Neuronal stem cell (in vitro differentiated cells): ENCODE measurements at regions not wholly inside any gene's neighbourhood (a gene's known extent, or its start where the extent isn't known, plus 50 kb on each side); places are given as distances from the start of the nearest gene placed in this dataset.

Experiments used
- DNase-seq: peaks from one replicate; pipeline ENCODE4 v3.0.0-alpha.2; 2013; ENCODE audit warnings: low spot score
- H2AFZ ChIP-seq: one replicate; pipeline ENCODE4 v1.6.1; 2013; ENCODE audit warnings: mild to moderate bottlenecking, low read length, inconsistent platforms
- H2AK5ac ChIP-seq: 2 replicates; pipeline ENCODE4 v1.6.1; 2013; ENCODE audit warnings: low read depth, mild to moderate bottlenecking, inconsistent platforms, low read length, moderate library complexity, mixed read lengths
- H2BK120ac ChIP-seq: 2 replicates; pipeline ENCODE4 v1.6.1; 2013; ENCODE audit warnings: low read depth, mild to moderate bottlenecking, inconsistent platforms, low read length, moderate library complexity, mixed read lengths
- H2BK12ac ChIP-seq: one replicate; pipeline ENCODE4 v1.6.1; 2013; ENCODE audit warnings: low read length, inconsistent platforms
- H2BK15ac ChIP-seq: 2 replicates; pipeline ENCODE4 v1.6.1; 2013; ENCODE audit warnings: mild to moderate bottlenecking, low read length, inconsistent platforms, mixed read lengths
- H2BK5ac ChIP-seq: one replicate; pipeline ENCODE4 v1.6.1; 2013; ENCODE audit warnings: inconsistent platforms, mild to moderate bottlenecking, low read length, moderate library complexity
- H3K14ac ChIP-seq: one replicate; pipeline ENCODE4 v1.6.1; 2013; ENCODE audit warnings: low read length, inconsistent platforms
- H3K18ac ChIP-seq: 2 replicates; pipeline ENCODE4 v1.6.1; 2013; ENCODE audit warnings: low read length, inconsistent platforms
- H3K23ac ChIP-seq: 2 replicates; pipeline ENCODE4 v1.6.1; 2013; ENCODE audit warnings: low read depth, mild to moderate bottlenecking, mixed read lengths, low read length, inconsistent platforms; ENCODE audit not compliant: poor library complexity
- H3K27ac ChIP-seq: replicated peaks from 3 replicates; pipeline ENCODE4 v1.5.1; 2013; ENCODE audit warnings: low read length, inconsistent platforms
- H3K27me3 ChIP-seq, 3 experiments: 2 replicates each; pipeline ENCODE4 v1.6.1; 2013; ENCODE audit warnings: low read length in 3 of 3, mild to moderate bottlenecking in 2 of 3, inconsistent platforms in 1 of 3, low read depth in 1 of 3, mixed read lengths in 1 of 3, moderate library complexity in 1 of 3; ENCODE audit not compliant: control insufficient read depth in 3 of 3, insufficient read depth in 3 of 3
- H3K36me3 ChIP-seq, 2 donors: replicated peaks in 1 of 2; 2 replicates each; pipeline ENCODE4 v1.6.1; 2013; ENCODE audit warnings: low read length in 2 of 2; ENCODE audit not compliant: control insufficient read depth in 2 of 2, insufficient read depth in 2 of 2
- H3K4ac ChIP-seq: 2 replicates; pipeline ENCODE4 v1.6.1; 2013; ENCODE audit warnings: inconsistent platforms, mild to moderate bottlenecking, low read length, moderate library complexity
- H3K4me1 ChIP-seq, 2 donors: 1 replicate in 1 of 2; 2 replicates in 1 of 2; pipeline ENCODE4 v1.6.1; 2013; ENCODE audit warnings: low read length in 2 of 2, low read depth in 1 of 2; ENCODE audit not compliant: control insufficient read depth in 2 of 2, insufficient read depth in 1 of 2
- H3K4me2 ChIP-seq: one replicate; pipeline ENCODE4 v1.6.1; 2013; ENCODE audit warnings: mild to moderate bottlenecking, low read length, inconsistent platforms; ENCODE audit not compliant: insufficient read depth, poor library complexity, severe bottlenecking
- H3K4me3 ChIP-seq, 2 donors: 2 replicates each; pipeline ENCODE4 v1.5.1; 2013; ENCODE audit warnings: low read length in 2 of 2, mild to moderate bottlenecking in 2 of 2, inconsistent platforms in 1 of 2, moderate library complexity in 1 of 2
- H3K79me1 ChIP-seq: one replicate; pipeline ENCODE4 v1.6.1; 2013; ENCODE audit warnings: low read depth, mild to moderate bottlenecking, inconsistent platforms, low read length, moderate library complexity
- H3K9ac ChIP-seq: one replicate; pipeline ENCODE4 v1.6.1; 2013; ENCODE audit warnings: mild to moderate bottlenecking, low read depth, low read length, inconsistent platforms; ENCODE audit not compliant: poor library complexity
- H3K9me3 ChIP-seq, 2 donors: replicated peaks in 1 of 2; 2 replicates each; pipeline versions ENCODE3 to v1.6.1; 2013; ENCODE audit warnings: low read length in 2 of 2, mild to moderate bottlenecking in 2 of 2, inconsistent platforms in 1 of 2, low read depth in 1 of 2, mixed read lengths in 1 of 2, moderate library complexity in 1 of 2; ENCODE audit not compliant: control insufficient read depth in 2 of 2, insufficient read depth in 1 of 2
- H4K8ac ChIP-seq: one replicate; pipeline ENCODE4 v1.6.1; 2013; ENCODE audit warnings: low read depth, mild to moderate bottlenecking, inconsistent platforms, low read length, moderate library complexity
- H4K91ac ChIP-seq: one replicate; pipeline ENCODE4 v1.6.1; 2013; ENCODE audit warnings: low read length, low read depth, mild to moderate bottlenecking, inconsistent platforms; ENCODE audit not compliant: poor library complexity
- WGBS, 2 donors: extraction: QIAGEN DNeasy Blood & Tissue Kit; methylation state at CpG; one replicate each; pipeline ENCODE4 v1.1.7; 2013; ENCODE audit warnings: missing lambda C conversion rate in 2 of 2, mixed read lengths in 1 of 2; ENCODE audit not compliant: insufficient read length in 2 of 2, insufficient replicate concordance in 1 of 2; ENCODE audit errors: extremely low coverage in 2 of 2; 5-methylcytosine and 5-hydroxymethylcytosine counted together

DNA sequence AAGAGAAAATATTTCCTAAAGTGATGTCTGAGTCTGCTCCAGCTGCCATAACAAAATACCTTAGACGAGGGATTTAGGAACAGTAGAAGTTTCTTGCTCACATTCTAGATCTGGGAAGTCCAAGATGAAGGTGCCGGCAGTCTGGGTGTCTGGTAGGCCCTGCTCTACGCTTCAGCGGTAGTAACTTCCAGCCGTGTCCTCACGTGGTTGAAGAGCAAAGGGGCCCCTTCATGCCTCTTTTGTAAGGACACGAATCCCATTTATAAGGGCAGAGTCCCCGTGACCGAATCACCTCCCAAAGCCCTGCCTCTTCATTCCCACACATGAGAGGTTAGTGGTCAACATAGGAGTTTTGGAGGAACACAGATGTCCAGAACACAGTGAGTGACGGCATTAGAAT, 52.2 kb upstream of the INPP5A start:
- Histone ChIP-seq H4K8ac (no peak overlapping the region), H3K9ac (no peak overlapping the region), H4K91ac (no peak overlapping the region), H3K36me3 (no peaks in the 10 kb centered on the region), H3K27ac (no peak overlapping the region), H3K4me2 (no peak overlapping the region), H3K18ac (no peak overlapping the region), H2AK5ac (no peak overlapping the region), H2BK120ac (no peak overlapping the region), H3K9me3 (peaks cover 0 to under 1% of the 10 kb centered on the region in 2 donors), H3K23ac (no peak overlapping the region), H2BK5ac (no peak overlapping the region), H3K79me1 (no peaks in the 10 kb centered on the region), H2AFZ (no peak overlapping the region), H3K4ac (no peak overlapping the region), H3K4me3 (no peak overlapping the region), H3K4me1 (peaks cover 2 to 13% of the 10 kb centered on the region in 2 donors), H3K14ac (no peak overlapping the region), H3K27me3 (no peaks in the 10 kb centered on the region), H2BK15ac (no peak overlapping the region), H2BK12ac (no peak overlapping the region)
- DNase-seq, result no peak
- no CpG with 5 or more reads among the region's 10 CpGs for WGBS, 2 donors

DNA sequence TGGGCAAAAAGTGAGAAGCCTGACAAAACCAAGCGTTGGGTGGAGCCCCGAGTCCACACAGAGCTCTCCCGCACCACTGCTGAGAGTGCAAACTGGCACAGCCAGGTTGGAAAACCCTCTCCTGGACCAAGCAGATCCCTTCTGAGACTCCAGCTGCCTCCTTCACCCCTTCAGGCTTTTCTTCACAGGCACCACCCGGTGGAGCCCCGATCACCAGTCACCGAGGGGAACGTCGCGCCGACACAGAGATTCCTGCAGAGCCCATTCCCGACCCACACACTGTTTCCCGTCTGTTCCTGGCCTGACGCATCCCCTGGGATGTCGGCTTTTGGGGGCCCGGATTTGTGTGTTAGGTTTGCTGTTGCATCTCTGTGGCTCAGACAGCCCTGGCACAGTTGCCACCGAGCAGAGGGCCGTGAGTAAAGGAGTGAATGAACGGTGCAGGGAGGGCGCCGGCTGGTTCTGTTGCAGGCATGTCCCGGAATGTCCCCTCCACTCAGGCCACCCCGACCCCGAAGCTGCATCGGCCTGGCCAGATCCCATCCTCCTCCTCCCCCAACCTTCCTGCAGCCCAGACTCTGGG, 51.0 kb upstream of the INPP5A start:
- Histone ChIP-seq H2BK120ac (no peak overlapping the region), H3K9ac (no peak overlapping the region), H3K36me3 (no peaks in the 10 kb centered on the region), H4K8ac (no peak overlapping the region), H3K4me3 (no peak overlapping the region), H3K4me2 (no peak overlapping the region), H4K91ac (no peak overlapping the region), H3K9me3 (no peaks in the 10 kb centered on the region), H3K4ac (no peak overlapping the region), H2BK5ac (no peak overlapping the region), H3K14ac (no peak overlapping the region), H3K18ac (no peak overlapping the region), H3K79me1 (no peaks in the 10 kb centered on the region), H3K4me1 (peaks cover 2 to 6% of the 10 kb centered on the region in 2 donors), H3K27me3 (no peaks in the 10 kb centered on the region), H2AK5ac (no peak overlapping the region), H2BK15ac (no peak overlapping the region), H3K27ac (no peak overlapping the region), H3K23ac (no peak overlapping the region), H2AFZ (no peak overlapping the region), H2BK12ac (no peak overlapping the region)
- WGBS, 2 donors, result no CpG with 5 or more reads among the region's 24 CpGs
- DNase-seq, result no peak

- no peak overlapping the region for H2BK120ac ChIP-seq
- no peaks in the 10 kb centered on the region for H3K36me3 ChIP-seq
- no peak overlapping the region for H4K8ac ChIP-seq
- no peak overlapping the region for H3K14ac ChIP-seq
- H3K27me3 ChIP-seq, result no peaks in the 10 kb centered on the region
- no CpG with 5 or more reads among the region's 41 CpGs for WGBS, 2 donors
- no peak overlapping the region for H2AFZ ChIP-seq
- no peak for DNase-seq
- no peak overlapping the region for H3K4me3 ChIP-seq
- H3K9me3 ChIP-seq, result no peaks in the 10 kb centered on the region
- no peak overlapping the region for H2AK5ac ChIP-seq
- H4K91ac ChIP-seq, result no peak overlapping the region
- peaks cover 3 to 5% of the 10 kb centered on the region in 2 donors for H3K4me1 ChIP-seq
- H3K18ac ChIP-seq, result no peak overlapping the region
- H3K4me2 ChIP-seq, result no peak overlapping the region
- H2BK15ac ChIP-seq, result no peak overlapping the region
- H3K79me1 ChIP-seq, result no peaks in the 10 kb centered on the region
- H3K23ac ChIP-seq, result no peak overlapping the region
- no peak overlapping the region for H3K27ac ChIP-seq
- peak overlapping the region; percentile 51 for H3K9ac ChIP-seq
- H2BK12ac ChIP-seq, result no peak overlapping the region
- H3K4ac ChIP-seq, result no peak overlapping the region
- H2BK5ac ChIP-seq, result no peak overlapping the region
Measured at GRCh38 chr10:132487241-132488135, 50.1 kb upstream of the INPP5A start.
